ENCODE measurements at regions not wholly inside any gene's neighbourhood (a gene's known extent, or its start where the extent isn't known, plus 50 kb on each side); places are given as distances from the start of the nearest gene placed in this dataset.

GRCh38 chr9:119881898-119882297, 512.7 kb upstream of the BRINP1 start:
- no peak for TF ChIP-seq CTCF (IDR thresholded peaks at IDR 0.05; ENCODE audit: insufficient read depth in 1 of 2, low read depth in 1 of 2, low read length in 1 of 2, severe bottlenecking in 1 of 2, unreplicated experiment in 1 of 2)
- intact Hi-C loops (cut with micrococcal nuclease; ENCODE audit: unreplicated experiment): no loop called here

GRCh38 chr9:119880361-119880760, 511.1 kb upstream of the BRINP1 start:
- BruUV-seq (replicated peaks): no TSS peak
- intact Hi-C loops (cut with micrococcal nuclease; ENCODE audit: unreplicated experiment): no loop called here
- Histone ChIP-seq H3K4me1 (no peaks in the 10 kb centered on the region), H3K9me3 (no peaks in the 10 kb centered on the region), H3K36me3 (ENCODE audit: control insufficient read depth, insufficient read depth, low read length) (no peaks in the 10 kb centered on the region), H3K4me3 (ENCODE audit: low read depth, low read length) (no peak overlapping the region), H3K27me3 (replicated peaks; ENCODE audit: control insufficient read depth, insufficient read depth, low read length) (no peaks in the 10 kb centered on the region)
- ChIA-PET CTCF (no interaction called here), POLR2A (no interaction called here)
- Mint-ChIP-seq H3K4me1 (ENCODE audit: low read depth, unreplicated experiment) (no peaks in the 10 kb centered on the region), H3K27me3 (ENCODE audit: insufficient read depth, unreplicated experiment) (peaks cover 9% of the 10 kb centered on the region), H3K9me3 (ENCODE audit: unreplicated experiment) (no peaks in the 10 kb centered on the region), H3K27ac (ENCODE audit: unreplicated experiment) (no peak overlapping the region), H3K36me3 (ENCODE audit: insufficient read depth, unreplicated experiment) (no peaks in the 10 kb centered on the region), H3K4me3 (ENCODE audit: unreplicated experiment) (no peak overlapping the region)
- TF ChIP-seq CTCF (IDR thresholded peaks at IDR 0.05; ENCODE audit: insufficient read depth in 1 of 2, low read depth in 1 of 2, low read length in 1 of 2, severe bottlenecking in 1 of 2, unreplicated experiment in 1 of 2): no peak
- no peak for DNase-seq

More at GRCh38 chr9:119881898-119882297, 512.7 kb upstream of the BRINP1 start:
- H3K36me3 ChIP-seq (ENCODE audit: control insufficient read depth, insufficient read depth, low read length): no peaks in the 10 kb centered on the region
- H3K27me3 ChIP-seq (replicated peaks; ENCODE audit: control insufficient read depth, insufficient read depth, low read length): no peaks in the 10 kb centered on the region
- H3K4me3 ChIP-seq (ENCODE audit: low read depth, low read length): no peak overlapping the region
- no peak overlapping the region for H3K27ac Mint-ChIP-seq (ENCODE audit: unreplicated experiment)
- no peak for DNase-seq
- no TSS peak for BruUV-seq (replicated peaks)
- CTCF ChIA-PET: no interaction called here
- H3K9me3 ChIP-seq: no peaks in the 10 kb centered on the region
- POLR2A ChIA-PET: no interaction called here
- no peaks in the 10 kb centered on the region for H3K36me3 Mint-ChIP-seq (ENCODE audit: insufficient read depth, unreplicated experiment)
- H3K4me3 Mint-ChIP-seq (ENCODE audit: unreplicated experiment): no peak overlapping the region
- H3K9me3 Mint-ChIP-seq (ENCODE audit: unreplicated experiment): no peaks in the 10 kb centered on the region
- no peaks in the 10 kb centered on the region for H3K4me1 ChIP-seq
- no peaks in the 10 kb centered on the region for H3K4me1 Mint-ChIP-seq (ENCODE audit: low read depth, unreplicated experiment)
- peaks cover 13% of the 10 kb centered on the region for H3K27me3 Mint-ChIP-seq (ENCODE audit: insufficient read depth, unreplicated experiment)

DNA sequence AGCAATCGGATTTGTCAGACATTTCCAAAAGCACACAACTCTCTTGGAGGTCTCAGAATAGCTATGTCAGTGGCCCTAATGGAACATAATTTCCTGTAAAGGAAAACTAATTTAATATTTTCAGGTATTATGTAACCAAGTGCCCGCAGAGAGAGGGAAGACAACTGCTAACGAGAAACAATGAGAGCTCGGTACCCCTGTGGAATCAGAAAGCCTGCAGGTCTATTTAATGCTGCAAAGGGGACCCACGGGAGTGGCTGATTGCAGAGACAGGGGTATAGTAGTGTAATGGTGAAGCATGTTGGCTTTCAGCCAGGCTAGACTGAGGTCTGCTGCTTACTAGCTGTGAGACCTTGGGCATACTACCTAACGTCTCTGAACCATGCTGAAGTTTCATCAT, 508.1 kb upstream of the BRINP1 start:
- Mint-ChIP-seq H3K36me3 (ENCODE audit: insufficient read depth, unreplicated experiment) (no peaks in the 10 kb centered on the region), H3K27me3 (ENCODE audit: insufficient read depth, unreplicated experiment) (peaks cover 9% of the 10 kb centered on the region), H3K9me3 (ENCODE audit: unreplicated experiment) (no peaks in the 10 kb centered on the region), H3K4me1 (ENCODE audit: low read depth, unreplicated experiment) (no peaks in the 10 kb centered on the region), H3K27ac (ENCODE audit: unreplicated experiment) (no peak overlapping the region), H3K4me3 (ENCODE audit: unreplicated experiment) (no peak overlapping the region)
- no peak for DNase-seq
- intact Hi-C loops (cut with micrococcal nuclease; ENCODE audit: unreplicated experiment): no loop called here
- ChIA-PET CTCF (no interaction called here), POLR2A (no interaction called here)
- no peak for TF ChIP-seq CTCF (IDR thresholded peaks at IDR 0.05; ENCODE audit: insufficient read depth in 1 of 2, low read depth in 1 of 2, low read length in 1 of 2, severe bottlenecking in 1 of 2, unreplicated experiment in 1 of 2)
- Histone ChIP-seq H3K36me3 (ENCODE audit: control insufficient read depth, insufficient read depth, low read length) (no peaks in the 10 kb centered on the region), H3K27me3 (replicated peaks; ENCODE audit: control insufficient read depth, insufficient read depth, low read length) (no peaks in the 10 kb centered on the region), H3K9me3 (no peaks in the 10 kb centered on the region), H3K4me3 (ENCODE audit: low read depth, low read length) (no peak overlapping the region), H3K4me1 (no peaks in the 10 kb centered on the region)
- no TSS peak for BruUV-seq (replicated peaks)
